Liver (tissue), 3 donors: ENCODE measurements at regions not wholly inside any gene's neighbourhood (a gene's known extent, or its start where the extent isn't known, plus 50 kb on each side); places are given as distances from the start of the nearest gene placed in this dataset.

Source experiments
- CTCF ChIP-seq: fragments of 150-350 bp; IDR thresholded peaks from 2 replicates; pipeline ENCODE4 v1.5.1; 2017; ENCODE audit warnings: improper control_type of control experiment, low read depth, low read length; ENCODE audit not compliant: missing input control
- FOXA1 ChIP-seq: IDR thresholded peaks from 2 replicates; pipeline ENCODE4 v1.6.1; 2016; ENCODE audit warnings: antibody characterized with exemption
- JUND ChIP-seq, 2 donors: IDR thresholded peaks; 2 replicates each; pipeline ENCODE4 v1.6.1; 2016; ENCODE audit warnings: antibody characterized with exemption in 2 of 2
- MAX ChIP-seq: IDR thresholded peaks from 2 replicates; pipeline ENCODE4 v1.6.1; 2016; ENCODE audit warnings: antibody characterized with exemption
- RAD21 ChIP-seq, 2 donors: IDR thresholded peaks; 2 replicates each; pipeline ENCODE4 v1.6.1; 2016; ENCODE audit warnings: antibody characterized with exemption in 2 of 2, mild to moderate bottlenecking in 2 of 2
- REST ChIP-seq: IDR thresholded peaks from 2 replicates; pipeline ENCODE4 v1.6.1; 2016; ENCODE audit warnings: antibody characterized with exemption, mild to moderate bottlenecking
- RXRA ChIP-seq, 2 donors: IDR thresholded peaks; 2 replicates each; pipeline ENCODE4 v1.6.1; 2017 to 2018; ENCODE audit warnings: antibody characterized with exemption in 2 of 2, mild to moderate bottlenecking in 1 of 2
- SP1 ChIP-seq: IDR thresholded peaks from 2 replicates; pipeline ENCODE4 v1.6.1; 2018; ENCODE audit warnings: antibody characterized with exemption, mild to moderate bottlenecking
- YY1 ChIP-seq: IDR thresholded peaks from 2 replicates; pipeline ENCODE4 v1.6.1; 2016; ENCODE audit warnings: antibody characterized with exemption, mild to moderate bottlenecking
- TF ChIP-seq, protein P1 (sequence below): IDR thresholded peaks from 2 replicates; pipeline ENCODE4 v1.6.1; 2016; ENCODE audit warnings: antibody characterized with exemption
- donor health status: healthy.
- donor health status: healthy.

GRCh38 chr3:34261001-34261385, 462.6 kb downstream of the PDCD6IP start:
- TF ChIP-seq CTCF (no peak), JUND (IDR thresholded peaks at IDR 0.05) (no peak), REST (no peak), MAX (no peak), RXRA (IDR thresholded peaks at IDR 0.05) (no peak), SP1 (no peak), RAD21 (IDR thresholded peaks at IDR 0.05) (no peak), YY1 (no peak), FOXA1 (no peak)
- TF ChIP-seq, protein P1, sequence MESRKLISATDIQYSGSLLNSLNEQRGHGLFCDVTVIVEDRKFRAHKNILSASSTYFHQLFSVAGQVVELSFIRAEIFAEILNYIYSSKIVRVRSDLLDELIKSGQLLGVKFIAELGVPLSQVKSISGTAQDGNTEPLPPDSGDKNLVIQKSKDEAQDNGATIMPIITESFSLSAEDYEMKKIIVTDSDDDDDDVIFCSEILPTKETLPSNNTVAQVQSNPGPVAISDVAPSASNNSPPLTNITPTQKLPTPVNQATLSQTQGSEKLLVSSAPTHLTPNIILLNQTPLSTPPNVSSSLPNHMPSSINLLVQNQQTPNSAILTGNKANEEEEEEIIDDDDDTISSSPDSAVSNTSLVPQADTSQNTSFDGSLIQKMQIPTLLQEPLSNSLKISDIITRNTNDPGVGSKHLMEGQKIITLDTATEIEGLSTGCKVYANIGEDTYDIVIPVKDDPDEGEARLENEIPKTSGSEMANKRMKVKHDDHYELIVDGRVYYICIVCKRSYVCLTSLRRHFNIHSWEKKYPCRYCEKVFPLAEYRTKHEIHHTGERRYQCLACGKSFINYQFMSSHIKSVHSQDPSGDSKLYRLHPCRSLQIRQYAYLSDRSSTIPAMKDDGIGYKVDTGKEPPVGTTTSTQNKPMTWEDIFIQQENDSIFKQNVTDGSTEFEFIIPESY: no peak
